Midbrain (tissue), 1 donor: ENCODE measurements at regions not wholly inside any gene's neighbourhood (a gene's known extent, or its start where the extent isn't known, plus 50 kb on each side); places are given as distances from the start of the nearest gene placed in this dataset.
"Not testable (repeated sequence)": the region's sequence is repeated elsewhere in the genome, so short reads cannot be mapped to it uniquely, and the experiment has no call there.

Source experiments
- DNase-seq: peaks from one replicate; lab custom pipeline; 2025; lab: John Stamatoyannopoulos, UW

DNA sequence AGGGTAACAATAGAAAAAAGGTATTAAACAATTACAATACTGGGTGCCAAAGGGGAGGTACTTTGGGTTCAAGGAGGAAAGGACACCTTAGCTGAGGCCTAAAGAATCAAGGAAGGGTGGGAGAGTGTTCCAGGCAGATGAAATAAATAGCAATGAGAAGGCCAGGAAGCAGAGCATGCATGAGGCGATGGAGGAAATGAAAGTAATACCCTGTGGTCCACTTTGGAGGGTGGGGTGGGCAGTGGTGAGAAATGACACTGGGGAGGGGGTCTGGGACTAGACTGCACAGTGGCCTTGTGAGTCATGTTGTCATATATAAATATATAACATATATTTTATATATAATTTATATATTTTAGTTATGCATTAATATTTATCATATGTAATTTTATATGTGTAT lies 55.9 kb downstream of the BHLHE40 start:
- DNase-seq: no peak

DNA sequence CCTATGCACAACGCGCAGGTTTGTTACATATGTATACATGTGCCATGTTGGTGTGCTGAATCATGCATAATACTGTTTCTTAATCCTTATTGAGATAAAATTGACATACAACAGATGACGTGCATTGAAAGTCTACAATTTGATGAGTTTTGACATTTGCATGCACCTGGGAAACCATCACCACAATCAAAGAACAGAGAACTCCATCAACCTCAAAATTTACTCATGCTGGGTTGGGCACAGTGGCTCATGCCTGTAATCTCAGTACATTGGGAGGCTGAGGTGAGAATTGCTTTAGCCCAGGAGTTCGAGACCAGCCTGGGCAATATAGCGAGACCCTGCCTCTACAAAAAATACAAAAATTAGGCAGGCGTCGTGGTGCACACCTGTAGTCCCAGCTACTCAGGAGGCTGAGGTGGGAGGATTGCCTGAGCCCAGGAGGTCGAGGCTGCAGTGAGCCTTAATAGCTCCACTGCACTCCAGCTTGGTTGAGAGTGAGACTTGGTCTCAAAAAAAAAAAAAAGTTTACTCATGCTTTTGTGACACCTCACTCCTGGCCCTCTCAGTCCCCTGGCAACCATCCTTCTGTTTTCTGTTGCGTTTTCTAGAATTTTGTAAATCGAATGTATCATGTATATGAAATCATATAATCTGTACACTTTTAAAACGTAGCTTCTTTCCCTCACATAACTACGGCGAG lies 56.6 kb downstream of the BHLHE40 start:
- no peak for DNase-seq

DNA sequence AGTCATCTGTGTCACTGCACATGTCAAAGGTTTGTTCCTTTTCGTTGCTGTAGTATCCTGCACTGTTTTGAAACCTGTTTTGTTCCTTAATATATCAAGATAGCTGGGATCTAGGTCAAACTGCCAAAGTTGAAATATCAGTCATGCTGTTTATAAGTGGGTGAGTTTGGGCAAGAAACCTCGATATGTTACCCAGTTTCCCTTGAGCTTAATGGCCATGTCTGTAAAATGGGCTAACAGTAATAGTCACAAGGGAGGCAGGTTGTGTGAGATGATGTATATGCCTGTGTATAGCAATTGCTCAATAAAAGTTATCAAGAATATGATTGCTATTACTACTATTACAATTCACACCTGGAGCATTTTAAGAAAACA lies 57.1 kb downstream of the BHLHE40 start:
- no peak for DNase-seq

DNA sequence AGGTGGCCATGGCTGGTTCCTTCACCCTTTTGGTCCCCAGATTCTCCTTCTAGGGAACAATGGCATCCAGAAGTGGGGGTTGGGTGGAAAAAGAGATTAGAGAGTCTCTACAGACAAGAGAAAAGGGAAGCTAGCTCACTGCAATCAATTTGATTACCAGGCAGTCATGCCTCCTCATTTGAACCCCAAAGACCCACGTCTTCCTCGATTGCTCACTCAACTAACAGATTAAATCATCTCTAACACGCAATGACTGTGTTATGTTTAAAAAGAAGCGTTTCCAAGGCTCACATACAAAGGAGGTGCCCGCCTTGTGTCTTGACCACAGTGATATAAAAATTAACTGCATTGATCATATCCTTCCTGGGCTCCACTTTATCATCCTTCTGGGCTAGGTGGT lies 57.6 kb downstream of the BHLHE40 start:
- no peak for DNase-seq

DNA sequence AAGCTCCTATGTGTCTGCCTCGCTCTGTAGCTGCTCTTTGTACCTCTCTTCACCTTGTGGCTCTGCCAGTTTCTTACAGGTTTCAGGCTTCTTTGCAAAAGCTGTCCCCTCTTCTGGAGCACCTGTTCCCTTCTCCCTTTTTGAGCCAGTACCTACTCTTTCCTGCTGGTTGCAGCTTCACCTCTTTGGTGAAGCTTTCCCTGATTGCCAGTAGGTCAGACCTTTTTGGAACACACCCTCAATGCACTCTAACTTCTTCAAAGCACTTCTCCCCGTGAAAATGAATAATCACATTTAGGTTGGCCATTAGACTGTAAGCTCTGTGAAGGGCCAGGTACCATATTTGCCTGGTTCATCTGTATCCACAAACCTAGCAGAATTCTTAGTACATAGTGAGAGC lies 60.3 kb downstream of the BHLHE40 start:
- DNase-seq: no peak

DNA sequence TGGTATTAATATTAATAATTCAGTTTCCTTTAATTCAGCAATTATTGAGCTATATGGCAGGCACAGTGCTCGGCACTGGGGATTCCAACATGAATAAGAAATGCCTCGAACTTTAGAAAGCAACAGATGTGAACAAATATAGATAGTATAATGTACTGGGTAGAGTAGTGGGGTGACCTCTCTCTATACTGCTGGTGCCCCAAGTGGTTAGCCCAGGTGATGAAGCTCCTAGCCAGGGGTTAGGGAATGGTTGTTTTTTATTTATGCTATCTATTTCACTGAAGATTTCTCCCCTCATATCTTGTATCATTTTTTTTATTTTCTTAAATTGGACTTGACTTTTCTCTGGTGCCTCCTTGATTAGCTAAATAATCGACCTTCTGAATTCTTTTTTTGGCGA lies 62.1 kb downstream of the BHLHE40 start:
- no peak for DNase-seq

DNA sequence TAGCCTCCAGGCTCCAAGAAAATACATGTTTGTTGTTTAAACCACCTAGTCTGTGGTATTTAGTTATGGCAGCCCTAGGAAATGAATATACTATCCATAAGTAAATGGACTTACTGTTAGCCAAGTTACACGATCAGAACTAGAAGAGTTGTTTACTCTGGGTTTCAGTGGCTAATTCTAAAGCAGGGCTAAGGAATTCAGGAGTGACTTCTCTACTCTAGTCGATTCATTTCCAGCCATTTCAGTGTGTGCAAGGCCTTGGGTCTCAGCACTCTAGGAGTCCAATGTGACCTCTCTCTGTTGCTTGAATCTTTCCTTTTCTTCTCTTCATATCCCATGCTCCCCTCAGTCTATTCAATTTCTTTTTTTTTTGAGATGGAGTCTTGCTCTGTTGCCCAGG lies 66.7 kb downstream of the BHLHE40 start:
- DNase-seq: no peak

DNA sequence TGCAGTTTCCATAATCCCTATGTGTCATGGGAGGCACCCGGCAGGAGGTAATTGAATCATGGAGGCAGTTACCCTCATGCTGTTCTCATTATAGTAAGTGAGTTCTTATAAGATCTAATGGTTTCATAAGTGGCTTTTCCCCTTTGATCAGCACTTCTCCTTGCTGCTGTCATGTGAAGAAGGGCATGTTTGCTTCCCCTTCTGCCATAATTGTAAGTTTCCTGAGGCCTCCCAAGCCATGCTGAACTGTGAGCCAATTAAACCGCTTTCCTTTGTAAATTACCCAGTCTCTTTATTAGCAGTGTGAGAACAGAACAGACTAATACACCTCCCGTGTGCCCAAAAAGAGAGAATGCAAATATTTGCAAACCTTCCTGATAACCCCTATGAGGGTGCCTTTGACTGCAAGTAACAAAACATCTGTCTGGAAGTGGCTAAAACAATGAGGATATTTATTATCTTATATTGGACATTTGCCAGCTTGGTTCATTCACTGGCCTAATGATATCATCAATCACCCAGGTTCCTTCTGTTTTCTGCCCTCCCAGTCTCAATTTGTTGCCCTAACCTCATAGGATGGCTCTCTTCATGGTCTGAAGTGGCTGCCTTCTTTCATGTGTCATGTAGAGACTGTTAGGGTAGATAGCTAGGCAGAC lies 68.7 kb downstream of the BHLHE40 start:
- no peak for DNase-seq

DNA sequence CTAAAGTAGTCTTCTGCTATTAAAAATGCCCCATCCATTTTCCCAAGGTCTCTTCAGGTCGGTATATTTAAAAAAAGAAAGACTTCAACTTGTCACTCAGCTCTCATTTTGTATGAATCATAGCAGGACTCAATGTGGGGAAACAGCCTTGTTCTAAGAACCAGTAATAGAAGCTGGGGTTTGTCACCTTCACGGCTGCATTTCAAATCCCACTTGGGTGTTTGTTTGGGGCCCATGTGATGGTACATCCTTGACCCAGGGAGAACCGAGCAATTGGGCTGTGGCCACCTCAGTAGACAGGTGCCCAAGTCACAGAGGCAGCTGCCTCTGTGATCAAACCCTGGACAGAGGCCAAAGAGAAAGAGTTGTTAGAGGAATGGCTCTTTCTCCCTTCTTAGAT lies 70.3 kb upstream of the ARL8B start:
- DNase-seq: no peak

DNA sequence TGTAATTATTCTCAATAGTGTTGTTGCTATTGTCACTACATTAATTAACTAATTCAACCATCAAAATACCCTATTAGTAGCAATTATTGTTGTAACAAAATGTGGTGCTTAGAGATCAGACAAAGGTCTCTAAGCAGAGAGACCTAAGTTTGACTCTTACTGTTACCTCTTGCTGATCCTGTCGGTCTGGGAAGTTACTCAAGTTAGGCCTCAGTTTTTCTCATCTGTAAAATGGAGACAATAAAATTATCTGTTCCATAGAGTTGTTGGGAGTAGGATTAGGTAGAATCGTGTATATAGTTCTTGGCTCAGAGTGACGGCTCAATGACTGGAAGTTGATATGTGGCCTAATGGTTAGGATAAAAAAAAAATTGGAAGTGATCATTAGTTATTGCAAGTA lies 69.8 kb upstream of the ARL8B start:
- DNase-seq: no peak

DNA sequence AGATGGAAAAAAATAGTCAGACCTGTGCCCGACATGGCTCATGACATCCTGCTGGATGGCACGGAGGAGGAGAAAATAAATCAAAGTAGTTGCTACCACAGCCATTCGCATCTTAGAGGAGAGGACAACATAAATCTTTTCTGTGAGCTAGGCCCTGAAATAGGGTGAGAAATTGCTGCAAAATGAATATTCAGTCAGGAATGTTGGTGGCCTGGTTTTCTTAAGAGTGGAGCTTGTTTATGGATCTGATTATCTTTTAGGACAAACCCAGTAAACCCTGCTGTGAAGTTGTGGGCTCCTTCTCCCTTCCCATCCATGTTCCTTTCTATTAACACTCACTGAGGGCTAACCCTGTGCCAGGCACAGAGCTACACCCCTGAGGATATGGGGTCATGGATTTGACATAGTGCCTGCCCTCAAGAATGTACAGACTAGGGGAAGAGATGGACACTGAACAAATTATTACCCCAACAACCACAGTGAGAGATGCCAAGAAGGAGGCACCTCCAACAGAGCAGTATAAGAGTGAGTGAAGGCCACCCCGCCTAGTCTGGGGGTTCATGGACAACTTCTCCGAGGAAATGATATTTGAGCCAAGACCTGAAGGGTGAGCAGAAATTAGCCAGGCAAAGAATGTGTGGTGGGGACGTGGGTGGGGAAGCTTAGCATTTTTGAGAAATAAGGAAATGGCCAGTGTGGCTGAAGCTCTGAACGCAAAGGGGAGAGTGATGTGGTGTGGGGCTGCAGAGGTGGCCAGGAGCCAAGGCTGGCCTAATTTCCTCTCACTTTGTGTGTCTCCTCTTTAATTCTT lies 68.9 kb upstream of the ARL8B start:
- DNase-seq: peak; percentile 35

DNA sequence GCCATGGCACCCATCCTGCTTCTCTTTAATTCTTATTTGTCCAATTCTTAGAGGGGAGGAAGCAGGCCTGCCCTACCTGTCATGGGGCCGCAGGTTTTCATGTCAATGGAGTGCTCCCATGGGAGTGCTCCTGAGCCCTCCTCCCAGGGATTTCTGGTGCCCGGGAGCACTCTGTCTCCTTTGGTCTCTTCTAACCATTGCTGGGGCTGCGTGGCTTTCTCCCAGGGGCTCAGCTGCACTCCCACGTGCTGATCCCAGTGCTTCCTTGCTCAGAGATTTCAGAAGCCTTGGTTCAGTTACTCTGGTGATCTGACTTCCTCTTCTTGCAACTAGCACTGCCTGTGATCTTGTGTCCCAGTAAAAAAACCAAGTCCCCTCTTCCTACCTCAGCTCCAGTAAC lies 68.0 kb upstream of the ARL8B start:
- DNase-seq: no peak

DNA sequence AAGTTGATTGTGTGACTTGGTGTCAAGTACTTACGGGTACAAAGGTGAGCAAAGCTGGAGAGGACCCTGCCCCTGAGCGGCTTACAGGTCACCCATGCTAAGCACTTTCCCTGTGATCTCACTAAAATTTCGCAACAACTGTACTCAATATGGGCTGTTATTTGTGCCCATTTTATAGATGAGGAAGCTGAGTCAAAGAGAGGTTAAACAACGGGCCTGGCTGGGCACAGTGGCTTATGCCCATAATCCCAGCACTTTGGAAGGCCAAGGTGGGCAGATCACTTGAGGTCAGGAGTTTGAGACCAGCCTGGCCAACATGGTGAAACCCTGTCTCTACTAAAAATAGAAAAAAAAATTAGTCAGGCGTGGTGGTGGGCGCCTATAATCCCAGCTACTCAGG lies 67.5 kb upstream of the ARL8B start:
- not testable (repeated sequence) for DNase-seq

DNA sequence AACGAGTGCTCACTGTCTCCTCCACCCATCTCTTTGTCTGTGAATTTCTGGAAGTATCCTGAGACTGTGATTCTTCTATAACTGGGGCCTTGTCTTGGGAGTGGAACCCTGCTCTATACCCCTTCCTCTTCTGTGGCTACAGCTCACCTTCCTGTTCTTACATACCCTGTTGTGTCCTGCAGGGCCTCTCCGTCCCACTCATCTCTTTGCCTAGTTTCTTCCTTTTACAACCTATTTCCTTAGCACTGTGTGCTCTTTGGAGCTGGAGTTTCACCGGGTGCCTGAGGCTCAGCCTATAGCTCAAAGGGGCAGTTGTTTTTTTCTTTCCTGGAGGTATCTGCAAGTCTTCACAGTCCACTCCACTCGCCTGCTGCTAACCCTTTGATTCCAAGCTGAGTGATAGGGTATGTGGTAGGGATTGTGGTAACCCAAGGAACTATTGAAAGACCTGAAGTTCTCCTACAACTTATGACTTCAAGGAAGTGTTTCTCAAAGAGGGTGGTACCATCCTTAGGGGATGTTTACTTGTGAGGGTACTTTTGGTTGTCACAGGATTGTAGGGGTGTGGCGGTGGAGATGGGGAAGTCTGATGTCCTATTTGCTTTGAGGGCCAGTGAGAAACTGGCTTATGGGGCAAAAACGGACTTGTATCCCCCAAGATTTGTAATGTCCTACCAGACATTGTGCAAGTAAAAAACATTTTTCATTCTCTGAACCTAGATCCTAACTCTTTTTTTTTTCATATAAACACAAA lies 66.6 kb upstream of the ARL8B start:
- no peak for DNase-seq

DNA sequence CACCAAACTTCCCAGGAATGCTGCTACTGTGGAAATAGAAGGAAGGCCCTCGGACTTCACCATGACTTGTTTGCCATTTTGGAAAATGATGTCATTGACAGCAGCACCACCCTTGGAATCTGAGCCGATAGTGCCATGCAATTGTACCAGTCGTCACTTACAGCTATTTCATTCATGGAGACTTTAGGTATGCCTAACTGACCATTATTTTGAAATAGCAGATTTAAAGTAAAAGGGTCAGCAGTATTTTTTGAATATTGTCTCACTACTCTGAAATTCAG lies 66.0 kb upstream of the ARL8B start:
- no peak for DNase-seq

DNA sequence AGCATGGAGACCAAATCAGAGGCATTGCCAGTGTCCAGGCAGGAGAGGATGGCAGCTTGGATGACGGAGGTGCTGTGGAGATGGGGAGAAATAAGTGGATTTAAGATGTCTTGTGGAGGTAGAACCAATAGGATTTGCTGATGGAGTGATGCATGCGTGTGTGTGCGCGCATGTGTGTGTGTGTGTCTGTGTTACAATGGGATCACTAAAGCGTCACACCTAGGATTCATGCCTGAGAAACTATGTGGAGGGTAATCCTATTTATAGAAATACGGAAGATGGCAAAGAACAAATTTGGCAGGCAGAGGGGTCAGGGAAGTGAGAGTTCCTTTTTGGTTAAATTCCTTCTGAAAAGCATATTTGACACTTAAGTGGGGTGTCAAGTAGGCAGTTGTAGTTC lies 64.8 kb upstream of the ARL8B start:
- no peak for DNase-seq

DNA sequence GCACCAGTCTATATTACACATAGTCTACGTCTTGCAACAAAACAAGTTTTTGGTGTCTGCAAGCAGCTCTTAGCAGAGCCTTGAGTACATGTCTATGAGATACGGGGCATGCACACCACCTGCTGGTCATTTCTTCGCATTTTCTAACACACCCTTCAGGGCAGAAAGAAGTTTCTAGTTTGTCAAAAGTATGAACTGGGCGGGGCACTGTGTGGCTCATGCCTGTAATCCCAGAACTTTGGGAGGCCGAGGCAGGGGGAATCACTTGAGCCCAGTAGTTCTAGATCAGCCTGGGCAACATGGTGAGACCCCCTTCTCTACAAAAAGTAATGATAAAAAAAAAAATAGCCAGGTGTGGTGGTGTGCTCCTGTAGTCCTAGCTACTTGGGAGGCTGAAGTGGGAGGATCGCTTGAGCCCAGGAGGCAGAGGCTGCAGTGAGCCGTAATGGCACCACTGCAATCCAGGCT lies 64.2 kb upstream of the ARL8B start:
- peak; percentile 63 for DNase-seq

DNA sequence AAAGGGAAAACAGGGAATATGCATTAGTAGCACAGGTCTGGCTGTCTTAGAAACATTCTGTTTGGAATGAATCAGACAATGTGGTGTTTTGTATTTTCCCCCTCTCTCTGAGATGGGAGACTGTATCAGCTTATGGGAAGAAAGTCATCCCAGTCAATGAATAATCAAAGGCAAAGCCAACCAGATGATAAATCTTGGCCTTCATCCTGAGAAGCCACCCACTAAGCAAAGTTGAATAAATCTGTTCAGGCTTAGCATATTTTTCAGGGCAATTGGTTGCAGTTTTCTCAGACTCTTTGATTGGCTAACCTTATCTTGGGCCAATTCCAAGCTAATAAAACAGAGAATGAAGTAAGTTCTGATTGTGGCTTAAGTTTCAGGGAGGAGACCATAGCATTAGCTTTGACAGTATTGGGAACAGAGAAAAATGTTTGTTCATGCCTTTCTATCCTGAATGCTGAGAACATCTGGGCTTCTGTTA lies 63.6 kb upstream of the ARL8B start:
- DNase-seq: no peak

DNA sequence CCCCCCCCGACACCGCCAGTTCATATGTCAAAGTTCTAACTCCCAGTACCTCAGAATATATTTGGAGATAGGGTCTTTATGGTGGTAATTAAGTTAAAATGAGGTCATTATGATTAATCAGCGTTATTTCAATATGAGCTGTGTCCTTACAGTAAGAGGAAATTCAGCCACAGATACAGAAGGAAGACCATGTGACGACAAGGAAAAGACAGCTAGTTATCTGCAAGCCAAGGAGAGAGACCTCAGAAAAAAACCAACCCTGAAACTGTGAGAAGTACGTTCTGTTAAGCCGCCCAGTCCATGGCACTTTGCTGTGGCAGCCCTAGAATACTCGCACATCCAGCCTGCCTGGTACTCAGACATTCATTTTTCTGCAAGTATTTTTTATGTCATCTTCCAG lies 62.3 kb upstream of the ARL8B start:
- no peak for DNase-seq

DNA sequence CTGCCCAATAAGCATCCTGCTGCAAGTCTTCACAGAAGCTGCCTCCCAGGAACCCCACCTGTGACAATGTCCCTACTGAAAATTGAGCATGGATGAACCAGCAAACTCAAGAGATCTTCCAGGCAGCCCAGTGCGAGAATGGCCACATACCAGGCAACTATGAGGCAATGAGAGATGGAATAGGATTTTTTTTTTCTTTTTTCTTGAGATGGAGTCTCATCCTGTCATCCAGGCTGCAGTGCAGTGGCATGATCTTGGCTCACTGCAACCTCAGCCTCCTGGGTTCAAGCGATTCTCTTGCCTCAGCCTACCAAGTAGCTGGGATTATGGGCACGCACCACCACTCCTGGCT lies 60.9 kb upstream of the ARL8B start:
- no peak for DNase-seq

DNA sequence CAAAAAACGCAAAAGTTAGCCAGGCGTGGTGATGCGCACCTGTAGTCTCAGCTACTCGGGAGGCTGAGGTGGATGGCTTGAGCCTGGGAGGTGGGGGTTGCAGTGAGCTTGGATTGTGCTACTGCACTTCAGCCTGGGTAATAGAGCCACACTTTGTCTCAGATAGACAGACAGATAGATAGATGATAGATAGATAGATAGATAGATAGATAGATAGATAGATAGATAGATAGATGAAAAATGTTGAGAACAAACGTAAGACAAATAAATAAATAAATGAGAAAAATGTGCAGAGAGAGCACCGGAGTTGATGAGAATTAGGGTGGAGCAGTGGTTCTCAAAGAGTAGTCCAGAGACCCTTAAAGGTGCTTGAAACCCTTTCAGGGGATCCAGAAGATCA lies 58.4 kb upstream of the ARL8B start:
- no peak for DNase-seq

DNA sequence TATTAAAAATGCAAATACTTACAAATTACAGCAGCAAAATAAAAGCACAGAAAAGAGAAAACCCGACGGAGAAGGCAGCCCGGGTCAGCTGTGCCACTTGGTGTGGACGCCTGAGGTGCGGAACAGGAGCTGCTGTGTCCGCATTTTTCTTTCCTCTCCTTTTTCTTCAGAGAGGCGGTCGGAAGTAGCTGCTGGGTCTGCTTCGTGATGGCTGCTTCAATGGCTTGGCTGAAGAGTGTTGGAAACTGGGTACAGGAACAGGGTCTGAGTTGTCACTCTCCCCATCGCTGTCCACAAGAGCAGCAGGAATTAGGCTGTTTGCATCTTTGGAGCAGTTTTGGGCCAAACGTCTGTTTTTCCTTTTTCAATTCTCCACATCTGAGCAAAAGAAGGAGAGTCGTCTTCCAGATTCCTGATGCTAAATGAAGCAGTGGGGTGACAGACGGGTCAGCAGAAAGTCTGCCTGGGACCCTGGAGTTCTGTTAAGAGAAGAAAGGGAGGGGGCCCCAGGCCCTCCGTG lies 53.5 kb upstream of the ARL8B start:
- no peak for DNase-seq
